WTC11 (cell line): ENCODE measurements at regions not wholly inside any gene's neighbourhood (a gene's known extent, or its start where the extent isn't known, plus 50 kb on each side); places are given as distances from the start of the nearest gene placed in this dataset.

Source experiments
- ESRRA ChIP-seq: sonication (generic); formaldehyde crosslinking; IDR thresholded peaks from 2 replicates; pipeline ENCODE4 v1.8.1; 2022; ENCODE audit warnings: mild to moderate bottlenecking, missing genetic modification reagents, borderline replicate concordance
- ETV6 ChIP-seq: sonication (generic); formaldehyde crosslinking; IDR thresholded peaks from 2 replicates; pipeline ENCODE4 v1.8.1; 2022; ENCODE audit warnings: mild to moderate bottlenecking, missing genetic modification reagents
- NR2C2 ChIP-seq: sonication (generic); formaldehyde crosslinking; IDR thresholded peaks from 2 replicates; pipeline ENCODE4 v1.8.0; 2022; ENCODE audit warnings: mild to moderate bottlenecking, missing genetic modification reagents
- TEAD4 ChIP-seq: sonication (generic); formaldehyde crosslinking; IDR thresholded peaks from 2 replicates; pipeline ENCODE4 v1.8.0; 2022; ENCODE audit warnings: mild to moderate bottlenecking, missing genetic modification reagents
- TP53 ChIP-seq: sonication (generic); formaldehyde crosslinking; IDR thresholded peaks from 2 replicates; pipeline ENCODE4 v1.8.1; 2023; ENCODE audit warnings: mild to moderate bottlenecking, missing genetic modification reagents
- ZNF423 ChIP-seq: fragments of 250-450 bp; sonication (Bioruptor Pico); IDR thresholded peaks from 2 replicates; pipeline ENCODE4 v2.1.2; 2022; ENCODE audit warnings: mild to moderate bottlenecking, moderate library complexity
- TF ChIP-seq, protein P1 (sequence below): fragments of 200-600 bp; IDR thresholded peaks from 2 replicates; pipeline ENCODE4 v1.8.0; 2022; ENCODE audit warnings: antibody characterized with exemption
- TF ChIP-seq, protein P2 (sequence below): sonication (generic); formaldehyde crosslinking; IDR thresholded peaks from 2 replicates; pipeline ENCODE4 v1.8.1; 2022; ENCODE audit warnings: low read depth, mild to moderate bottlenecking, moderate library complexity, missing genetic modification reagents, borderline replicate concordance
- TF ChIP-seq, protein P3 (sequence below): sonication (generic); formaldehyde crosslinking; IDR thresholded peaks from 2 replicates; pipeline ENCODE4 v1.8.0; 2022; ENCODE audit warnings: mild to moderate bottlenecking, missing genetic modification reagents
- TF ChIP-seq, protein P4 (sequence below): sonication (generic); formaldehyde crosslinking; IDR thresholded peaks from 2 replicates; pipeline ENCODE4 v1.8.1; 2023; ENCODE audit warnings: mild to moderate bottlenecking, moderate library complexity, missing genetic modification reagents
- TF ChIP-seq, protein P5 (sequence below): sonication (generic); formaldehyde crosslinking; IDR thresholded peaks from 2 replicates; pipeline ENCODE4 v1.8.0; 2023; ENCODE audit warnings: missing genetic modification reagents, mild to moderate bottlenecking, borderline replicate concordance

DNA sequence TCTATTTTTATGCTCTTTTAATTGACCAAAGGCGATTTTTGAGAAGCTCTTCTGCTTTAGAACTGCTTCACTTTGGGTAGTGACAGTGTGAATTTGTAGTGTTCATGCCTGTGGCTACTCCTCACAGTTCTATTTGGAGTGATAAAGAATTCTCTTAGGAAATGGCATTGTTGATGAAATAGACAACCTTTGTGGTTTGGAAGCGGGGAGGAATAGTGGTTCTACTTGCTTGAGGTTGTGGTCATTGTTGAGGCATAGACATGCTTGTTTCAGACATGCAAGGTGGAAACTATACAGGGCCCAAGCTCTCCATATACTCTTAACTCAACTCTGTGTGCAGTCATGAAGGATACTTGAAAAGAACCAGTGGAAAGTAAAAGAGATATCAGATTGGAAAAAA is 481.1 kb upstream of the NEGR1 start:
- TF ChIP-seq, protein P1, sequence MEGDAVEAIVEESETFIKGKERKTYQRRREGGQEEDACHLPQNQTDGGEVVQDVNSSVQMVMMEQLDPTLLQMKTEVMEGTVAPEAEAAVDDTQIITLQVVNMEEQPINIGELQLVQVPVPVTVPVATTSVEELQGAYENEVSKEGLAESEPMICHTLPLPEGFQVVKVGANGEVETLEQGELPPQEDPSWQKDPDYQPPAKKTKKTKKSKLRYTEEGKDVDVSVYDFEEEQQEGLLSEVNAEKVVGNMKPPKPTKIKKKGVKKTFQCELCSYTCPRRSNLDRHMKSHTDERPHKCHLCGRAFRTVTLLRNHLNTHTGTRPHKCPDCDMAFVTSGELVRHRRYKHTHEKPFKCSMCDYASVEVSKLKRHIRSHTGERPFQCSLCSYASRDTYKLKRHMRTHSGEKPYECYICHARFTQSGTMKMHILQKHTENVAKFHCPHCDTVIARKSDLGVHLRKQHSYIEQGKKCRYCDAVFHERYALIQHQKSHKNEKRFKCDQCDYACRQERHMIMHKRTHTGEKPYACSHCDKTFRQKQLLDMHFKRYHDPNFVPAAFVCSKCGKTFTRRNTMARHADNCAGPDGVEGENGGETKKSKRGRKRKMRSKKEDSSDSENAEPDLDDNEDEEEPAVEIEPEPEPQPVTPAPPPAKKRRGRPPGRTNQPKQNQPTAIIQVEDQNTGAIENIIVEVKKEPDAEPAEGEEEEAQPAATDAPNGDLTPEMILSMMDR, result no peak
- TF ChIP-seq, protein P2, sequence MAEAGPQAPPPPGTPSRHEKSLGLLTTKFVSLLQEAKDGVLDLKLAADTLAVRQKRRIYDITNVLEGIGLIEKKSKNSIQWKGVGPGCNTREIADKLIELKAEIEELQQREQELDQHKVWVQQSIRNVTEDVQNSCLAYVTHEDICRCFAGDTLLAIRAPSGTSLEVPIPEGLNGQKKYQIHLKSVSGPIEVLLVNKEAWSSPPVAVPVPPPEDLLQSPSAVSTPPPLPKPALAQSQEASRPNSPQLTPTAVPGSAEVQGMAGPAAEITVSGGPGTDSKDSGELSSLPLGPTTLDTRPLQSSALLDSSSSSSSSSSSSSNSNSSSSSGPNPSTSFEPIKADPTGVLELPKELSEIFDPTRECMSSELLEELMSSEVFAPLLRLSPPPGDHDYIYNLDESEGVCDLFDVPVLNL (CRISPR knock-in tag), result no peak
- TF ChIP-seq NR2C2, result no peak
- no peak for TF ChIP-seq ESRRA
- TF ChIP-seq, protein P3, sequence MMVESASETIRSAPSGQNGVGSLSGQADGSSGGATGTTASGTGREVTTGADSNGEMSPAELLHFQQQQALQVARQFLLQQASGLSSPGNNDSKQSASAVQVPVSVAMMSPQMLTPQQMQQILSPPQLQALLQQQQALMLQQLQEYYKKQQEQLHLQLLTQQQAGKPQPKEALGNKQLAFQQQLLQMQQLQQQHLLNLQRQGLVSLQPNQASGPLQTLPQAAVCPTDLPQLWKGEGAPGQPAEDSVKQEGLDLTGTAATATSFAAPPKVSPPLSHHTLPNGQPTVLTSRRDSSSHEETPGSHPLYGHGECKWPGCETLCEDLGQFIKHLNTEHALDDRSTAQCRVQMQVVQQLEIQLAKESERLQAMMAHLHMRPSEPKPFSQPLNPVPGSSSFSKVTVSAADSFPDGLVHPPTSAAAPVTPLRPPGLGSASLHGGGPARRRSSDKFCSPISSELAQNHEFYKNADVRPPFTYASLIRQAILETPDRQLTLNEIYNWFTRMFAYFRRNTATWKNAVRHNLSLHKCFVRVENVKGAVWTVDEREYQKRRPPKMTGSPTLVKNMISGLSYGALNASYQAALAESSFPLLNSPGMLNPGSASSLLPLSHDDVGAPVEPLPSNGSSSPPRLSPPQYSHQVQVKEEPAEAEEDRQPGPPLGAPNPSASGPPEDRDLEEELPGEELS (CRISPR knock-in tag), result no peak
- TF ChIP-seq TP53 (CRISPR knock-in tag), result no peak
- TF ChIP-seq, protein P4, sequence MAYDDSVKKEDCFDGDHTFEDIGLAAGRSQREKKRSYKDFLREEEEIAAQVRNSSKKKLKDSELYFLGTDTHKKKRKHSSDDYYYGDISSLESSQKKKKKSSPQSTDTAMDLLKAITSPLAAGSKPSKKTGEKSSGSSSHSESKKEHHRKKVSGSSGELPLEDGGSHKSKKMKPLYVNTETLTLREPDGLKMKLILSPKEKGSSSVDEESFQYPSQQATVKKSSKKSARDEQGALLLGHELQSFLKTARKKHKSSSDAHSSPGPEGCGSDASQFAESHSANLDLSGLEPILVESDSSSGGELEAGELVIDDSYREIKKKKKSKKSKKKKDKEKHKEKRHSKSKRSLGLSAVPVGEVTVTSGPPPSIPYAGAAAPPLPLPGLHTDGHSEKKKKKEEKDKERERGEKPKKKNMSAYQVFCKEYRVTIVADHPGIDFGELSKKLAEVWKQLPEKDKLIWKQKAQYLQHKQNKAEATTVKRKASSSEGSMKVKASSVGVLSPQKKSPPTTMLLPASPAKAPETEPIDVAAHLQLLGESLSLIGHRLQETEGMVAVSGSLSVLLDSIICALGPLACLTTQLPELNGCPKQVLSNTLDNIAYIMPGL (CRISPR knock-in tag), result no peak
- TF ChIP-seq ETV6, result no peak
- no peak for TF ChIP-seq ZNF423
- TF ChIP-seq, protein P5, sequence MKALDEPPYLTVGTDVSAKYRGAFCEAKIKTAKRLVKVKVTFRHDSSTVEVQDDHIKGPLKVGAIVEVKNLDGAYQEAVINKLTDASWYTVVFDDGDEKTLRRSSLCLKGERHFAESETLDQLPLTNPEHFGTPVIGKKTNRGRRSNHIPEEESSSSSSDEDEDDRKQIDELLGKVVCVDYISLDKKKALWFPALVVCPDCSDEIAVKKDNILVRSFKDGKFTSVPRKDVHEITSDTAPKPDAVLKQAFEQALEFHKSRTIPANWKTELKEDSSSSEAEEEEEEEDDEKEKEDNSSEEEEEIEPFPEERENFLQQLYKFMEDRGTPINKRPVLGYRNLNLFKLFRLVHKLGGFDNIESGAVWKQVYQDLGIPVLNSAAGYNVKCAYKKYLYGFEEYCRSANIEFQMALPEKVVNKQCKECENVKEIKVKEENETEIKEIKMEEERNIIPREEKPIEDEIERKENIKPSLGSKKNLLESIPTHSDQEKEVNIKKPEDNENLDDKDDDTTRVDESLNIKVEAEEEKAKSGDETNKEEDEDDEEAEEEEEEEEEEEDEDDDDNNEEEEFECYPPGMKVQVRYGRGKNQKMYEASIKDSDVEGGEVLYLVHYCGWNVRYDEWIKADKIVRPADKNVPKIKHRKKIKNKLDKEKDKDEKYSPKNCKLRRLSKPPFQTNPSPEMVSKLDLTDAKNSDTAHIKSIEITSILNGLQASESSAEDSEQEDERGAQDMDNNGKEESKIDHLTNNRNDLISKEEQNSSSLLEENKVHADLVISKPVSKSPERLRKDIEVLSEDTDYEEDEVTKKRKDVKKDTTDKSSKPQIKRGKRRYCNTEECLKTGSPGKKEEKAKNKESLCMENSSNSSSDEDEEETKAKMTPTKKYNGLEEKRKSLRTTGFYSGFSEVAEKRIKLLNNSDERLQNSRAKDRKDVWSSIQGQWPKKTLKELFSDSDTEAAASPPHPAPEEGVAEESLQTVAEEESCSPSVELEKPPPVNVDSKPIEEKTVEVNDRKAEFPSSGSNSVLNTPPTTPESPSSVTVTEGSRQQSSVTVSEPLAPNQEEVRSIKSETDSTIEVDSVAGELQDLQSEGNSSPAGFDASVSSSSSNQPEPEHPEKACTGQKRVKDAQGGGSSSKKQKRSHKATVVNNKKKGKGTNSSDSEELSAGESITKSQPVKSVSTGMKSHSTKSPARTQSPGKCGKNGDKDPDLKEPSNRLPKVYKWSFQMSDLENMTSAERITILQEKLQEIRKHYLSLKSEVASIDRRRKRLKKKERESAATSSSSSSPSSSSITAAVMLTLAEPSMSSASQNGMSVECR, result no peak
- TF ChIP-seq TEAD4 (CRISPR knock-in tag), result no peak
